PC-9 (cell line): ENCODE measurements at regions not wholly inside any gene's neighbourhood (a gene's known extent, or its start where the extent isn't known, plus 50 kb on each side); places are given as distances from the start of the nearest gene placed in this dataset.

Source experiments
- BruUV-seq: library from RNA; stranded (reverse); fragments of 400-500 nt; replicated peaks from 2 replicates; lab custom pipeline; 2021; lab: Mats Ljungman, UMichigan
- CTCF ChIA-PET: fragments of 300-600 bp; sonication (Branson Sonifier 250); formaldehyde crosslinking; loops from one replicate; lab custom pipeline; 2022; ENCODE audit warnings: antibody characterized with exemption; lab: Charles Lee
- POLR2A ChIA-PET: fragments of 300-600 bp; sonication (Branson Sonifier 250); formaldehyde crosslinking; loops from one replicate; lab custom pipeline; 2022; ENCODE audit warnings: antibody characterized with exemption; ENCODE audit not compliant: unreplicated experiment; lab: Charles Lee
- DNase-seq, 2 experiments: peaks; one replicate each; pipeline versions ENCODE4 v3.0.0 to v3.0.0-alpha.2; 2015 to 2022; ENCODE audit warnings: mixed read lengths in 1 of 2
- H2AFZ ChIP-seq: fragments of 200-600 bp; sonication (generic); 2 replicates; pipeline ENCODE4 v1.8.1; 2017; ENCODE audit warnings: antibody characterized with exemption
- H3F3A ChIP-seq: fragments of 200-600 bp; sonication (generic); 2 replicates; pipeline ENCODE4 v1.8.1; 2017; ENCODE audit warnings: antibody characterized with exemption, mild to moderate bottlenecking, low read depth; ENCODE audit not compliant: insufficient read depth
- H3K27ac ChIP-seq: fragments of 200-600 bp; sonication (generic); 2 replicates; pipeline ENCODE4 v1.6.1; 2016; ENCODE audit warnings: mixed run types
- H3K27me3 ChIP-seq: fragments of 200-600 bp; sonication (generic); 2 replicates; pipeline ENCODE4 v1.6.1; 2016; ENCODE audit warnings: low read depth, mixed run types; ENCODE audit not compliant: insufficient read depth
- H3K36me3 ChIP-seq: fragments of 200-600 bp; sonication (generic); 2 replicates; pipeline ENCODE4 v1.6.1; 2016; ENCODE audit warnings: low read depth, mixed run types
- H3K4me1 ChIP-seq: fragments of 200-600 bp; sonication (generic); replicated peaks from 2 replicates; pipeline ENCODE4 v1.6.1; 2016; ENCODE audit warnings: mixed run types; ENCODE audit not compliant: insufficient read depth
- H3K4me2 ChIP-seq: fragments of 200-600 bp; sonication (generic); 2 replicates; pipeline ENCODE4 v1.6.1; 2017; ENCODE audit warnings: mixed run types
- H3K4me3 ChIP-seq: fragments of 200-600 bp; sonication (generic); 2 replicates; pipeline ENCODE4 v1.6.1; 2016; ENCODE audit warnings: mixed run types
- H3K79me2 ChIP-seq: fragments of 200-600 bp; sonication (generic); 2 replicates; pipeline ENCODE4 v1.6.1; 2017; ENCODE audit warnings: low read depth, mixed run types
- H3K9me2 ChIP-seq: fragments of 200-600 bp; sonication (generic); 2 replicates; pipeline ENCODE4 v1.8.1; 2017; ENCODE audit warnings: mild to moderate bottlenecking; ENCODE audit not compliant: insufficient read depth
- H3K9me3 ChIP-seq: fragments of 200-600 bp; sonication (generic); 2 replicates; pipeline ENCODE4 v1.8.1; 2016; ENCODE audit warnings: low read depth; ENCODE audit not compliant: insufficient read depth
- H4K20me1 ChIP-seq: fragments of 200-600 bp; sonication (generic); 2 replicates; pipeline ENCODE4 v1.8.1; 2017; ENCODE audit not compliant: insufficient read depth
- EZH2 ChIP-seq: fragments of 200-600 bp; sonication (generic); IDR thresholded peaks from 2 replicates; pipeline ENCODE4 v1.8.0; 2017; ENCODE audit warnings: antibody characterized with exemption, low read depth
- intact Hi-C: fragments of 100-400 bp; cut with micrococcal nuclease; formaldehyde crosslinking; loops from one replicate; pipeline ENCODE4 v1.10.0; 2022; ENCODE audit not compliant: unreplicated experiment
- TF ChIP-seq, protein P1 (sequence below): fragments of 200-600 bp; sonication (generic); conservative IDR thresholded peaks from 2 replicates; pipeline ENCODE4 v1.6.1; 2017; ENCODE audit warnings: mixed run types, antibody characterized with exemption, mild to moderate bottlenecking, moderate library complexity

DNA sequence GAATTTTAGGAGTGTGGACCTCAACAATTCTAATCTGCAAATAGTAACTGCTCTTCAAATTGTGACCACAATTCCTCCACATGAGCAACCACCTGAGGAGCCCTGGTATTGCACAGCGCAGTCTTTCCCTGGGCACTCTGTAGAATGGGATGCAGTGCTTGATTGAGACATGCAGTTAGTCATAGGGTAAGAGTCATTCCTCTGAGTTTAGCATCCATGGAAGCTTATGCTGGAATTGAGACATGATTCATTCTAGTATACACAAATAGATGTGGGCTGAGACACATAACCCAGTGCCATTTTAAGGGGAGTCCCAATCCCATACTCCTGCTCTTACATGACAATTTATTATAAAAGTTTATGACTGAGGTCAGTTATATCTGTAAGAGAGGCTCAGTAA is 582.3 kb upstream of the CNTNAP2 start:
- no peaks in the 10 kb centered on the region for H3K27me3 ChIP-seq
- no peaks in the 10 kb centered on the region for H4K20me1 ChIP-seq
- no TSS peak for BruUV-seq
- no peaks in the 10 kb centered on the region for H3F3A ChIP-seq
- no peaks in the 10 kb centered on the region for H3K9me2 ChIP-seq
- DNase-seq: no peak
- ChIA-PET POLR2A (no interaction called here), CTCF (no interaction called here)
- no peaks in the 10 kb centered on the region for H3K79me2 ChIP-seq
- H3K4me3 ChIP-seq: no peak overlapping the region
- H3K4me1 ChIP-seq: no peaks in the 10 kb centered on the region
- 0 out of 2 replicates have a peak overlapping the region, but pooled peaks have one; percentile 4 for H3K4me2 ChIP-seq
- no peaks in the 10 kb centered on the region for H3K9me3 ChIP-seq
- no peaks in the 10 kb centered on the region for H3K36me3 ChIP-seq
- H3K27ac ChIP-seq: no peak overlapping the region
- intact Hi-C loops: no loop called here
- TF ChIP-seq, protein P1, sequence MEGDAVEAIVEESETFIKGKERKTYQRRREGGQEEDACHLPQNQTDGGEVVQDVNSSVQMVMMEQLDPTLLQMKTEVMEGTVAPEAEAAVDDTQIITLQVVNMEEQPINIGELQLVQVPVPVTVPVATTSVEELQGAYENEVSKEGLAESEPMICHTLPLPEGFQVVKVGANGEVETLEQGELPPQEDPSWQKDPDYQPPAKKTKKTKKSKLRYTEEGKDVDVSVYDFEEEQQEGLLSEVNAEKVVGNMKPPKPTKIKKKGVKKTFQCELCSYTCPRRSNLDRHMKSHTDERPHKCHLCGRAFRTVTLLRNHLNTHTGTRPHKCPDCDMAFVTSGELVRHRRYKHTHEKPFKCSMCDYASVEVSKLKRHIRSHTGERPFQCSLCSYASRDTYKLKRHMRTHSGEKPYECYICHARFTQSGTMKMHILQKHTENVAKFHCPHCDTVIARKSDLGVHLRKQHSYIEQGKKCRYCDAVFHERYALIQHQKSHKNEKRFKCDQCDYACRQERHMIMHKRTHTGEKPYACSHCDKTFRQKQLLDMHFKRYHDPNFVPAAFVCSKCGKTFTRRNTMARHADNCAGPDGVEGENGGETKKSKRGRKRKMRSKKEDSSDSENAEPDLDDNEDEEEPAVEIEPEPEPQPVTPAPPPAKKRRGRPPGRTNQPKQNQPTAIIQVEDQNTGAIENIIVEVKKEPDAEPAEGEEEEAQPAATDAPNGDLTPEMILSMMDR: no peak
- no peak for TF ChIP-seq EZH2
- no peak overlapping the region for H2AFZ ChIP-seq

DNA sequence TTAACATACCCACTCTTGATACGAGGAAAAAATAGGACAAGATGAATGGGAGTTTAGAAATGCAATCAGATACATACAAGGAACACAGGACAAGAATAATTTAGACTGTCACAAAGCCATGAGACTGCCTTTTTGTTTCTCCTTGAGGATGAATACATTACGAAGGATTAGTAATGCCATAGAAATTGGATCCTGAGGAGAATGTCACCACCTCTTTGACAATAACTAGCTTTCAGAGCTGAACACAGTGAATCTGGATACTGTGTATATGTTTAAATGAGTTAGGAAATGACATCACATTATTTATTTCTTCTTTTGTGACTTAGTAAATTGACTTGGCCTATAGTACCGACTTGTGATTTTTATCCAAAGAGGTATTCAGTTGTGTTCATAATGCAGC is 596.3 kb upstream of the CNTNAP2 start:
- H3K4me2 ChIP-seq: no peak overlapping the region
- H3K9me3 ChIP-seq: no peaks in the 10 kb centered on the region
- H3K4me3 ChIP-seq: no peak overlapping the region
- no peak overlapping the region for H3K27ac ChIP-seq
- H3K9me2 ChIP-seq: no peaks in the 10 kb centered on the region
- no peaks in the 10 kb centered on the region for H4K20me1 ChIP-seq
- H2AFZ ChIP-seq: no peak overlapping the region
- ChIA-PET POLR2A (no interaction called here), CTCF (no interaction called here)
- no peaks in the 10 kb centered on the region for H3K27me3 ChIP-seq
- no peaks in the 10 kb centered on the region for H3K36me3 ChIP-seq
- intact Hi-C loops: no loop called here
- TF ChIP-seq EZH2: no peak
- TF ChIP-seq, protein P1: no peak
- BruUV-seq: no TSS peak
- DNase-seq: no peak
- no peaks in the 10 kb centered on the region for H3K4me1 ChIP-seq
- H3K79me2 ChIP-seq: no peaks in the 10 kb centered on the region
- H3F3A ChIP-seq: no peaks in the 10 kb centered on the region

- Histone ChIP-seq H3K27me3 (no peaks in the 10 kb centered on the region), H3K27ac (no peak overlapping the region), H3K9me3 (no peaks in the 10 kb centered on the region), H3K9me2 (no peaks in the 10 kb centered on the region), H3K79me2 (no peaks in the 10 kb centered on the region), H3K36me3 (no peaks in the 10 kb centered on the region), H2AFZ (no peak overlapping the region), H3F3A (no peaks in the 10 kb centered on the region), H4K20me1 (no peaks in the 10 kb centered on the region), H3K4me3 (no peak overlapping the region), H3K4me2 (no peak overlapping the region), H3K4me1 (no peaks in the 10 kb centered on the region)
- CTCF ChIA-PET: no interaction called here
- POLR2A ChIA-PET: no interaction called here
- no peak for TF ChIP-seq EZH2
- TF ChIP-seq, protein P1: no peak
- no peak for DNase-seq
- no TSS peak for BruUV-seq
- intact Hi-C loops: no loop called here
These were observed 605.6 kb upstream of the CNTNAP2 start for GRCh38 chr7:145511004-145511403.
